Mesenchymal stem cell (in vitro differentiated cells and primary cell): ENCODE measurements at regions not wholly inside any gene's neighbourhood (a gene's known extent, or its start where the extent isn't known, plus 50 kb on each side); places are given as distances from the start of the nearest gene placed in this dataset.

Experiments
- DNase-seq: peaks from one replicate; pipeline ENCODE4 v3.0.0-alpha.2; 2013
- H2AFZ ChIP-seq: one replicate; pipeline ENCODE4 v1.6.1; 2013; ENCODE audit warnings: low read depth, mild to moderate bottlenecking, control low read depth, inconsistent platforms, low read length, moderate library complexity
- H2AK5ac ChIP-seq: 2 replicates; pipeline ENCODE4 v1.6.1; 2013; ENCODE audit warnings: low read length, moderate library complexity, mild to moderate bottlenecking, inconsistent platforms; ENCODE audit not compliant: severe bottlenecking
- H2BK120ac ChIP-seq: one replicate; pipeline ENCODE4 v1.6.1; 2013; ENCODE audit warnings: low read depth, mild to moderate bottlenecking, inconsistent platforms, low read length, moderate library complexity
- H2BK12ac ChIP-seq, 2 experiments: one replicate each; pipeline ENCODE4 v1.6.1; 2013; ENCODE audit warnings: inconsistent platforms in 2 of 2, low read length in 2 of 2, mild to moderate bottlenecking in 2 of 2, moderate library complexity in 2 of 2, control low read depth in 1 of 2
- H2BK15ac ChIP-seq: one replicate; pipeline ENCODE4 v1.6.1; 2013; ENCODE audit warnings: mild to moderate bottlenecking, low read depth, inconsistent platforms; ENCODE audit not compliant: poor library complexity, severe bottlenecking
- H2BK5ac ChIP-seq: 2 replicates; pipeline ENCODE4 v1.6.1; 2013; ENCODE audit warnings: low read depth, mild to moderate bottlenecking, low read length, control low read depth, inconsistent platforms; ENCODE audit not compliant: poor library complexity, severe bottlenecking
- H3K14ac ChIP-seq, 2 experiments: one replicate each; pipeline ENCODE4 v1.6.1; 2013; ENCODE audit warnings: inconsistent platforms in 2 of 2, low read length in 2 of 2, control low read depth in 1 of 2, mild to moderate bottlenecking in 1 of 2, moderate library complexity in 1 of 2
- H3K18ac ChIP-seq, 2 experiments: one replicate each; pipeline ENCODE4 v1.6.1; 2013; ENCODE audit warnings: inconsistent platforms in 2 of 2, low read length in 2 of 2, control low read depth in 1 of 2, low read depth in 1 of 2, mild to moderate bottlenecking in 1 of 2
- H3K23ac ChIP-seq, 2 experiments: one replicate each; pipeline ENCODE4 v1.6.1; 2013; ENCODE audit warnings: inconsistent platforms in 2 of 2, low read length in 2 of 2, mild to moderate bottlenecking in 2 of 2, moderate library complexity in 2 of 2, control low read depth in 1 of 2
- H3K27ac ChIP-seq: 2 replicates; pipeline ENCODE4 v1.5.1; 2013; ENCODE audit warnings: mild to moderate bottlenecking, moderate library complexity, low read length, control low read depth, inconsistent platforms; ENCODE audit not compliant: poor library complexity, severe bottlenecking
- H3K27me3 ChIP-seq, 2 experiments: 2 replicates each; pipeline versions ENCODE4 v1.6.1 to v1.7.0; 2013; ENCODE audit warnings: low read length in 2 of 2, mild to moderate bottlenecking in 2 of 2, moderate library complexity in 2 of 2, control low read depth in 1 of 2, inconsistent platforms in 1 of 2; ENCODE audit not compliant: control insufficient read depth in 1 of 2, insufficient read depth in 1 of 2
- H3K36me3 ChIP-seq, 2 experiments: 2 replicates each; pipeline versions ENCODE4 v1.6.1 to v1.7.0; 2013; ENCODE audit warnings: low read length in 2 of 2, control low read depth in 1 of 2, inconsistent platforms in 1 of 2, low read depth in 1 of 2, mild to moderate bottlenecking in 1 of 2; ENCODE audit not compliant: insufficient read depth in 2 of 2, control insufficient read depth in 1 of 2
- H3K4ac ChIP-seq, 2 experiments: one replicate each; pipeline ENCODE4 v1.6.1; 2013; ENCODE audit warnings: inconsistent platforms in 2 of 2, low read length in 2 of 2, mild to moderate bottlenecking in 2 of 2, moderate library complexity in 2 of 2, control low read depth in 1 of 2, low read depth in 1 of 2
- H3K4me1 ChIP-seq: 2 replicates; pipeline ENCODE4 v1.6.1; 2013; ENCODE audit warnings: low read depth, low read length, control low read depth; ENCODE audit not compliant: control insufficient read depth, insufficient read depth
- H3K4me2 ChIP-seq: 2 replicates; pipeline ENCODE4 v1.6.1; 2013; ENCODE audit warnings: low read length, mild to moderate bottlenecking, inconsistent platforms; ENCODE audit not compliant: poor library complexity, severe bottlenecking
- H3K4me3 ChIP-seq, 2 experiments: 2 replicates each; pipeline versions ENCODE4 v1.5.1 to v1.7.0; 2013; ENCODE audit warnings: low read length in 2 of 2, mild to moderate bottlenecking in 2 of 2, control low read depth in 1 of 2, low read depth in 1 of 2; ENCODE audit not compliant: insufficient read depth in 1 of 2
- H3K79me1 ChIP-seq: replicated peaks from 2 replicates; pipeline ENCODE4 v1.6.1; 2013; ENCODE audit warnings: mild to moderate bottlenecking, control low read depth, low read length, inconsistent platforms; ENCODE audit not compliant: poor library complexity, severe bottlenecking
- H3K9ac ChIP-seq: 2 replicates; pipeline ENCODE4 v1.7.0; 2013; ENCODE audit warnings: mild to moderate bottlenecking, low read length, moderate library complexity
- H3K9me3 ChIP-seq: 2 replicates; pipeline ENCODE4 v1.7.0; 2013; ENCODE audit warnings: mild to moderate bottlenecking, low read length; ENCODE audit not compliant: control insufficient read depth
- H4K8ac ChIP-seq: one replicate; pipeline ENCODE4 v1.6.1; 2013; ENCODE audit warnings: inconsistent platforms, mild to moderate bottlenecking, low read length, moderate library complexity
- H4K91ac ChIP-seq: one replicate; pipeline ENCODE4 v1.6.1; 2013; ENCODE audit warnings: mild to moderate bottlenecking, low read length, inconsistent platforms
- WGBS: methylation state at CpG from one replicate; pipeline ENCODE4 v1.1.7; 2013; ENCODE audit warnings: mixed read lengths; 5-methylcytosine and 5-hydroxymethylcytosine counted together

GRCh38 chr10:83654689-83655088 is 484.6 kb upstream of the GHITM start:
- Histone ChIP-seq H4K8ac (no peak overlapping the region), H2AK5ac (no peak overlapping the region), H2BK5ac (no peak overlapping the region), H3K14ac (no peak overlapping the region), H3K4me3 (no peak overlapping the region), H2BK120ac (no peak overlapping the region), H3K18ac (no peak overlapping the region), H2BK12ac (no peak overlapping the region), H3K4ac (no peak overlapping the region), H3K23ac (no peak overlapping the region), H3K27ac (no peak overlapping the region), H3K27me3 (no peaks in the 10 kb centered on the region), H3K9ac (no peak overlapping the region), H3K4me1 (no peaks in the 10 kb centered on the region), H3K79me1 (no peaks in the 10 kb centered on the region), H4K91ac (no peak overlapping the region), H2BK15ac (no peak overlapping the region), H3K4me2 (no peak overlapping the region), H3K36me3 (no peaks in the 10 kb centered on the region), H3K9me3 (peaks cover 6% of the 10 kb centered on the region), H2AFZ (no peak overlapping the region)
- DNase-seq: no peak
- WGBS: 98% methylated on average over 1 of the region's 2 CpGs

GRCh38 chr10:83656924-83657323 is 482.4 kb upstream of the GHITM start:
- no peak overlapping the region for H3K9ac ChIP-seq
- no peak overlapping the region for H2AK5ac ChIP-seq
- H3K18ac ChIP-seq: no peak overlapping the region
- no peak overlapping the region for H3K23ac ChIP-seq
- DNase-seq: no peak
- no peak overlapping the region for H3K4ac ChIP-seq
- H3K36me3 ChIP-seq: no peaks in the 10 kb centered on the region
- H3K4me1 ChIP-seq: no peaks in the 10 kb centered on the region
- no peak overlapping the region for H3K27ac ChIP-seq
- no peak overlapping the region for H3K14ac ChIP-seq
- H3K9me3 ChIP-seq: peaks cover 9% of the 10 kb centered on the region
- H3K4me2 ChIP-seq: no peak overlapping the region
- H2BK15ac ChIP-seq: no peak overlapping the region
- no peak overlapping the region for H2BK5ac ChIP-seq
- no peaks in the 10 kb centered on the region for H3K27me3 ChIP-seq
- no peak overlapping the region for H3K4me3 ChIP-seq
- H4K8ac ChIP-seq: no peak overlapping the region
- H3K79me1 ChIP-seq: no peaks in the 10 kb centered on the region
- no peak overlapping the region for H2BK120ac ChIP-seq
- H4K91ac ChIP-seq: no peak overlapping the region
- H2BK12ac ChIP-seq: no peak overlapping the region
- H2AFZ ChIP-seq: no peak overlapping the region

DNA sequence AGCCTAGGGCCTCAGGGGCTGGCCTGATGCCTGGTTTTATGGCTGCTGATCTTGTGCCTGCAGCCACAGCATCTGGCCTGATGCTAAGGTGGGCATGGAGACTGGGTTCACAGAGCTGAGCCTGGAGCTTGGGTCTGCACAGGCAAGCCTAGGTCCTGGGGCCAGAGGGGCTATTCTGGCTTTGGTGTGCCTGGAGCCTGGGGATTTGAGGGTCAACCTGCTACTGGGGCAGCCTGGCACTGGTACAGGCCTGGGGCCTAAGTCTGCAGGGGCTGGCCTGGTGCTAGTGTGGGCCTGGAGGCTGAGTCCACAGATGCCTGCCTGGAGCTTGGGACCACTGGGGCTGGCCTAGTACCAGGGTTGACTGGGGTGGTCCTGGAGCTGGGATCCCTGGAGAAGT is 481.8 kb upstream of the GHITM start:
- no peak for DNase-seq
- H4K8ac ChIP-seq: no peak overlapping the region
- no peak overlapping the region for H2AK5ac ChIP-seq
- H3K4ac ChIP-seq: no peak overlapping the region
- H3K23ac ChIP-seq: no peak overlapping the region
- H3K79me1 ChIP-seq: no peaks in the 10 kb centered on the region
- no peak overlapping the region for H3K4me2 ChIP-seq
- no peak overlapping the region for H2BK120ac ChIP-seq
- H3K27me3 ChIP-seq: no peaks in the 10 kb centered on the region
- no peak overlapping the region for H3K14ac ChIP-seq
- no peak overlapping the region for H3K9ac ChIP-seq
- no peaks in the 10 kb centered on the region for H3K4me1 ChIP-seq
- H2BK15ac ChIP-seq: no peak overlapping the region
- no peak overlapping the region for H3K18ac ChIP-seq
- H4K91ac ChIP-seq: no peak overlapping the region
- H3K4me3 ChIP-seq: no peak overlapping the region
- H2BK5ac ChIP-seq: no peak overlapping the region
- no peak overlapping the region for H3K27ac ChIP-seq
- H3K9me3 ChIP-seq: peaks cover 9% of the 10 kb centered on the region
- H2AFZ ChIP-seq: no peak overlapping the region
- H3K36me3 ChIP-seq: no peaks in the 10 kb centered on the region
- no peak overlapping the region for H2BK12ac ChIP-seq

- H2AK5ac ChIP-seq: no peak overlapping the region
- H4K91ac ChIP-seq: no peak overlapping the region
- no peak overlapping the region for H3K27ac ChIP-seq
- H2BK15ac ChIP-seq: no peak overlapping the region
- no peaks in the 10 kb centered on the region for H3K27me3 ChIP-seq
- H2BK120ac ChIP-seq: no peak overlapping the region
- no peak overlapping the region for H3K23ac ChIP-seq
- H3K79me1 ChIP-seq: no peaks in the 10 kb centered on the region
- peaks cover 2% of the 10 kb centered on the region for H3K9me3 ChIP-seq
- H3K9ac ChIP-seq: no peak overlapping the region
- 84% methylated on average over 3 of the region's 3 CpGs for WGBS
- H3K4me2 ChIP-seq: no peak overlapping the region
- no peak overlapping the region for H4K8ac ChIP-seq
- H3K4ac ChIP-seq: no peak overlapping the region
- H3K4me1 ChIP-seq: no peaks in the 10 kb centered on the region
- H2BK5ac ChIP-seq: no peak overlapping the region
- no peak overlapping the region for H2AFZ ChIP-seq
- H3K14ac ChIP-seq: no peak overlapping the region
- DNase-seq: no peak
- H2BK12ac ChIP-seq: no peak overlapping the region
- H3K18ac ChIP-seq: no peak overlapping the region
- H3K4me3 ChIP-seq: no peak overlapping the region
- H3K36me3 ChIP-seq: no peaks in the 10 kb centered on the region
These were observed 475.4 kb upstream of the GHITM start for GRCh38 chr10:83663918-83664317.
